ENCODE measurements at regions not wholly inside any gene's neighbourhood (a gene's known extent, or its start where the extent isn't known, plus 50 kb on each side); places are given as distances from the start of the nearest gene placed in this dataset.

DNA sequence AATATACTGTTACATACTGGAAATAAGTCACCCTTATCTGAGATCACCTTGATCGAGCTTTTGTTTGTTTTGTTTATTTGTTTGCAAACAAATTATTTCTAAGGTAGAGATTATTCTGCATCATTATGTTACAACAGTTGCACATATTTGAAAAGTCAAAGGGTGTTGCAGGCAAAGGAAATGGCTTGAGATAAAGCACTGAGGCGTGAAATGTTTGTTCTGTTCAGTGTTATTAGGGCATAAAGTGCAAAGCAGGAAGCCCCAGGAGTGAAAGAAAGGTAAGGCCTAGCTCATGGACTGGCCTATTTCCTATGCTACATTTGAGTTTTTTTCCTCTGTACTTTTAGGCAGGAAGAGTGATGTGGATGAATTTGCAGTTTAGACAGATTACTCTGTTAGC, 1815.6 kb upstream of the LRRTM1 start:
- TF ChIP-seq CTCF (IDR thresholded peaks at IDR 0.05) (no peak), POLR2A (IDR thresholded peaks at IDR 0.05) (no peak)

All from heart left ventricle (tissue), 13 donors.